ENCODE measurements at regions not wholly inside any gene's neighbourhood (a gene's known extent, or its start where the extent isn't known, plus 50 kb on each side); places are given as distances from the start of the nearest gene placed in this dataset.
"Not testable (repeated sequence)": the region's sequence is repeated elsewhere in the genome, so short reads cannot be mapped to it uniquely, and the experiment has no call there.

GRCh38 chr6:170232186-170233002, 58.5 kb downstream of the DLL1 start:
- DNase-seq: no peak

GRCh38 chr6:170231293-170232185, 59.3 kb downstream of the DLL1 start:
- no peak for DNase-seq

GRCh38 chr6:170230520-170231292, 60.2 kb downstream of the DLL1 start:
- no peak for DNase-seq

- no peak for DNase-seq
These were observed 60.9 kb downstream of the DLL1 start for GRCh38 chr6:170229851-170230519.

GRCh38 chr6:170229396-170229795, 61.5 kb downstream of the DLL1 start:
- DNase-seq: no peak

DNA sequence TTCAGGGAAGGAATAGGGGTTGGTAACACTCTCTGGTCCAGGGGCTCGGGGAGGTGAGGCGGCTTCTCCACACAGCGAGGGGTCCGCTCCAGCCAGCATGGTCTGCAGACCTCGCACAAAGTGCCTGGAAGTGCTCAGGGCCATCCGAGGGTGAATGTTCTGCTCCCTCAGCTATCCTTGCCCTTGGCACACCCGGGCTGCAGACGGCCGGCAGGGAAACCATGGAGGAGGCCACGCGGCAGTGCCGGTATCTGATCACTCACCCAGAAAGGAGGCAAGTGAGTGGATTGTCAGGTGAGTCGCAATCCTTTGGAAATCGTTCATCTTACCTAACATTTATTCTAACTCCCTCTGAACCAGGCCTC, 62.0 kb downstream of the DLL1 start:
- DNase-seq: no peak

GRCh38 chr6:170227996-170228945, 62.6 kb downstream of the DLL1 start:
- no peak for DNase-seq

GRCh38 chr6:170227521-170227983, 63.3 kb downstream of the DLL1 start:
- DNase-seq: no peak

DNA sequence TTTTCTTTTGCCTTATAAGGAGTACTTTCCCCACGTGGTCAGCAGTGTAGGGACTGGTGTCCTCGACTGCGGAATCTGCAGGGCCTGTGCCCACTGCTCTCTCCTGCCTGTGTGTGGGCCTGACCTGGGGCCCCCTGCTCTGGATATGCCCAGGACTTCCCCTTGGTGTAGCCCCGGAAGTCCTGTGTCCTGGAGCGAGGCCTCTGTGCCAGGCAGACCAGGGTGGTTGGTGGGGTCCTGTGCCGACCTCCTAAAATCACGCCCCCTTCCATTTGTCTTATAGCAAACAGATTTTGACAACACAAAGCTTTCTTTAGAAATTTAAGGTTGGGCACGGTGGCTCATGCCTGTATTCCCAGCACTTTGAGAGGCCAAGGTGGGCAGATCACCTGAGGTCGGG, 64.2 kb downstream of the DLL1 start:
- DNase-seq: no peak

- DNase-seq: no peak
These were observed 64.9 kb downstream of the DLL1 start for GRCh38 chr6:170225852-170226417.

DNA sequence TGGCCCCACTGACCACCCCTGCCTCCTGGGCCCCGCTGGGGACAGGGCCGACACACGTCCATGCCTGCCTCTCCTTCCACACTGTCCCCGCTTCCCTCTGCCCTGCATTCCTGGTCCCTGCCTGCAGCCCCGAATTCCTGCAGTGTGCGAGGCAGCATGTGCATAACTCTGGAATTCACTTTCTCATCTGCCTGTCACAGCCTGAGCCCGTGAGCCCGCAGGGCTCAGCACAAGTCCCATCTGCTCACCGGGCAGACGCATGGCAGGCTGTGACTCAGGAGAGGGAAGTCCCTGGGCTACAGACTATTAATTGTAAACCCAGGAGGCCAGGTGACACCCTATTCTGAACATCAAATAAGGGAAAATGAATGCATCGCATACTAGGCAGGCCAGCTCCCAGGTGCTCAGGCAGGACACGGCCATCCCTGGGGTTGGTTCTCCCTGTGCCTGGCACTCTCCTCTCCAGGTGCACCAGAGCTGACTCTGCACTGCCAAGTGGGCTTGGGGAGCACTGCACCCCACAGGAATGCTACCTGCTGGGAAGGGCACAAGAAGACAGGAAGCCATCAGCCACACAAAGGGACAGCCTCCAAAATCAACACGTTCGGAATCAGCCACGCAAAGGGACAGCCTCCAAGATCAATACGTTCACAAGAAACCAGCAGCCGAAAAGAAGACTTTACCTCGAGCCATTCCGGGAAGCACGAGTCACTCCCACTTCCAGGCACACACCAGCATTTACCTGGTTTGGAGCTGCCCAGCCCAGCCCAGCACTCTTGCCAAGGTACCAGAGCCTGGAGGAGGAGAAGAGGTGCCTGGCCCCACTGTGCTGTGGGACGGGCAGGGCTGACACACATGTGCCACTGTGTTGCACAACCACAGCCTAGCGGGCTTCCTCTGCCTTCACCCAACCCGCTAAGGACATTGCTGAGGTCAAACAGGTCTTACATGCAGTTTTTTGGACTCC, 65.9 kb downstream of the DLL1 start:
- DNase-seq: no peak

- DNase-seq: no peak
These were observed 66.9 kb downstream of the DLL1 start for GRCh38 chr6:170223718-170224693.

DNA sequence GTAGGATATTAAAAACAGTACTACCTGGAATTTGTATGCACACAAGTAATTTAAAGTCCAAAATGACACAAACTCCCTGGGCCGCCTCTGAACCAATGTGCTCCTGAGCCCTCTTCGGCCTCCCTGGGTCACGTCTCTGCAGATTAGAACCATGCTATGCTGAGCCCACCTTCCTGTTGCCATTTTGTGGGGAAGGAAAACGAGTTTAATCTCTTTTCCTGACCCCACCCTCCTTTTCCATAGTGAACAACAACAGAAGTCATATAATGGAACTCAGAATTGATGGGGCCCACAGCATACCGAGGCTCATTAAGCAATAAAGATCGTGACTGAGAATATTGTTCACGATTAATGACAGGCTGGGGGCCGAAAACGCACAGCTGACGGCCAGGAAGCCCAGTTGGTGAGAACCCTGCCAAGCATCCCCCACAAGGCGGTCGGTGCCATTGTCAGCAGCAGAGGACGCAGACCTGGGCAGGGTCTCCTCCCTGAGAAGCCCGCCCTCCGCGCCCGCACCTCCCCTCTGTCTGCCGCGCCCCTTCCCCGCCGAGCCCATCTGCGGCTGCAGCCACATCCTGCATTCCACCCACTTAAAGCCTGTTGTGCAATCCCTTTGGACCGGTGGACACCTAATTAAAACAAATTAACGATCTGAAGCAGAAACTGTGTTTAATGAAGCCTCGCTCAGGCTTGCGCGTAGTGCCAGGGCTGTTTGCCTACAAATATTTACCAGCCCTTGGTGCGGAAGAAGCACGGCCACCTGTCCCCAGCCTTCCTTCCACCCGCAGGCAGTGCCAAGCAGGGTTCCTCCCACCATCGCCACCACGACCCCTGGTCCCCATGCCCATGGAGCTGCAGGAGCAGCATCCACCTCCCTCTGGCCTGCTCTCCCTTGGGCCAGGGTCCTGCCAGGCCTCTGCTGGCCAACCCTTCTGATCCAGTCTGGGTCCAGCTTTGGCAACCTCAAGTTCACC, 68.1 kb downstream of the DLL1 start:
- no peak for DNase-seq

DNA sequence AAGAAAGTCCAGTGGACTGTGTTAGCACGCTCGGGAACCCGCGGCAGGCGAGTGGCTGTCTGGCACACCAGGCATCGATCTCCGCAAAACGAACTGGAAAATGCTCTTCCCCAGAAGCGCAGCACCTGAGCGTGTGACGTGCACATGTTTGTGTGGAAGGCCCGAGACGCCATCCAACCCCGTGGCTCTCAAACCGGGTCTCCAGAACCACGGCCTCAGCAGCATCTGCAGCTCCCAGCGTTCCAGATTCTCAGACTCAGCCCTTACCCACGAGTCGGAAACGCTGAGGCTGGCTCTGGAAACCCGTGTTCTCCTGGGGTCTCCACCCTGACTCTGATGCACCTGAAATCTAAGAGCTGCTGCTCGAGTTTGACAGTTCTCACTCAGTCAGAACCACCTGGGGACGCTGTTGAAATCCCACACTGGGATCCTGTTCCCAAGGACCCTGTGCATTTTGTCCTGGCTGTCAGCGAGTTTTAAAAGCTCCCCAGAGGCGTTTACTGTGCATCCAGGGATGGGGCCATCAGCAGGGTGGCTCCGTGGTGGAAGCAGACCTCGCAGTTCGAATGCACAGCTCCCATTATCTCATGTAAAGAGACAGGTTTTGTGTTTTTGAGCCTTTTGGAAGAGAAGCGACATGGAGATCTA, 69.0 kb downstream of the DLL1 start:
- no peak for DNase-seq

DNA sequence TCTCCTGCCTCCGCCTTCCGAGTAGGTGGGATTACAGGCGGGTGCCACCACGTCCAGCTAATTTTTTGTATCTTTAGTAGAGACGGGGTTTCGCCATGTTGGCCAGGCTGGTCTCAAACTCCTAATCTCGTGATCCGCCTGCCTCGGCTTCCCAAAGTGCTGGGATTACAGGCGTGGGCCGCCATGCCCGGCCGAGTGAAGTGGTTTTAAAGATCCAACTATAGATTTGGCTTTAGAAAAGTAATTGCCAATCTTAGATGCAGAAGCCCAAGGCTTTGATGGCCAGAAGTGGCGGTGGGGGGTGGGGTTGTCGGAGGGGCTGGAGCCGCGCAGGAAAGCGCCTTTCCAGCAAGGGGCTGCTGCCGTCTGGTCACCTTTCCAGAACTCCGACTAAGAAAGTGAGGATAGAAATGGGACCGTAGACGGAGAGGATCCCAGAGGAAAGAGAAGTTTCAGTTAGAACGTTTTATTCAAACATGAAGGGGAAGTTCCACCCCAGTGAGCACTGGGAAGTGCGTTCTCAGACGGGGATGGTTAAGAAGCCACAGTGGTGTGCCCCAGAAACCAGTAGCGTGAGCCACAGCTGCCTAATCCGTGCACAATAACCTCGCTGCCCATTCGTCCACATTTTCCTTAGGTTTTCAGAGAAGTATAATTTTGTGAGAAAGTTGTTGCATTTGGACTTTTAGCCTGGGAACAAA, 69.7 kb downstream of the DLL1 start:
- DNase-seq: no peak

- not testable (repeated sequence) for DNase-seq
These were observed 77.2 kb downstream of the DLL1 start for GRCh38 chr6:170213637-170214018.

Data from stimulated activated naive CD4-positive, alpha-beta T cell (primary cell).